Astrocyte of the spinal cord (primary cell): ENCODE measurements at regions not wholly inside any gene's neighbourhood (a gene's known extent, or its start where the extent isn't known, plus 50 kb on each side); places are given as distances from the start of the nearest gene placed in this dataset.

ENCODE experiments used
- DNase-seq: peaks from one replicate; pipeline ENCODE4 v3.0.0; 2011; ENCODE audit warnings: low read depth, low spot score
- H3K4me3 ChIP-seq: 2 replicates; pipeline ENCODE4 v1.5.1; 2011; ENCODE audit warnings: low read depth, mild to moderate bottlenecking, low read length, moderate library complexity
- in situ Hi-C: cut with HindIII; loops from 2 replicates; pipeline ENCODE4 v1.10.0; 2017; ENCODE audit warnings: low sequenced_read_pairs
- TF ChIP-seq, protein P1 (sequence below): IDR thresholded peaks from 2 replicates; pipeline ENCODE4 v1.5.1; 2012; ENCODE audit warnings: low read depth, mild to moderate bottlenecking, low read length, inconsistent platforms

DNA sequence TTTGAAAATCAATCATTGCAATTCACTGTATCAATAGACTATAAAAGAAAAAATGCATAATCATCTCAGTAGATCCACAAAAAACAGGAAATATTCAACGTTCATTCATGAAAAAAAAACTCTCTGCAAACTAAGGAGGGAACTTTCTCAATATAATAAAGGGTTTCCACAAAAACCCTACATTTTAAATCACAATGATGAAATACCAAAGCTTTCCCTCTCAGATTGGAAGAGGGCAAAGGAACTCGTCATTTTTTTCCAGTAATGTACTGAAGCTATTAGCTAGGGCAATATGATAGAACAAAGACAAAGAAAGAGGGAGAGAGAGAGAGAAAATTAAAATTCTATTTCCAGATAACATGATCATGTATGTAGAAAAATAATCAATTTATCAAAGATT, 167.1 kb upstream of the RBMS1 start:
- no peak overlapping the region for H3K4me3 ChIP-seq
- no peak for DNase-seq
- in situ Hi-C loops, result no loop called here
- TF ChIP-seq, protein P1, sequence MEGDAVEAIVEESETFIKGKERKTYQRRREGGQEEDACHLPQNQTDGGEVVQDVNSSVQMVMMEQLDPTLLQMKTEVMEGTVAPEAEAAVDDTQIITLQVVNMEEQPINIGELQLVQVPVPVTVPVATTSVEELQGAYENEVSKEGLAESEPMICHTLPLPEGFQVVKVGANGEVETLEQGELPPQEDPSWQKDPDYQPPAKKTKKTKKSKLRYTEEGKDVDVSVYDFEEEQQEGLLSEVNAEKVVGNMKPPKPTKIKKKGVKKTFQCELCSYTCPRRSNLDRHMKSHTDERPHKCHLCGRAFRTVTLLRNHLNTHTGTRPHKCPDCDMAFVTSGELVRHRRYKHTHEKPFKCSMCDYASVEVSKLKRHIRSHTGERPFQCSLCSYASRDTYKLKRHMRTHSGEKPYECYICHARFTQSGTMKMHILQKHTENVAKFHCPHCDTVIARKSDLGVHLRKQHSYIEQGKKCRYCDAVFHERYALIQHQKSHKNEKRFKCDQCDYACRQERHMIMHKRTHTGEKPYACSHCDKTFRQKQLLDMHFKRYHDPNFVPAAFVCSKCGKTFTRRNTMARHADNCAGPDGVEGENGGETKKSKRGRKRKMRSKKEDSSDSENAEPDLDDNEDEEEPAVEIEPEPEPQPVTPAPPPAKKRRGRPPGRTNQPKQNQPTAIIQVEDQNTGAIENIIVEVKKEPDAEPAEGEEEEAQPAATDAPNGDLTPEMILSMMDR, result no peak

DNA sequence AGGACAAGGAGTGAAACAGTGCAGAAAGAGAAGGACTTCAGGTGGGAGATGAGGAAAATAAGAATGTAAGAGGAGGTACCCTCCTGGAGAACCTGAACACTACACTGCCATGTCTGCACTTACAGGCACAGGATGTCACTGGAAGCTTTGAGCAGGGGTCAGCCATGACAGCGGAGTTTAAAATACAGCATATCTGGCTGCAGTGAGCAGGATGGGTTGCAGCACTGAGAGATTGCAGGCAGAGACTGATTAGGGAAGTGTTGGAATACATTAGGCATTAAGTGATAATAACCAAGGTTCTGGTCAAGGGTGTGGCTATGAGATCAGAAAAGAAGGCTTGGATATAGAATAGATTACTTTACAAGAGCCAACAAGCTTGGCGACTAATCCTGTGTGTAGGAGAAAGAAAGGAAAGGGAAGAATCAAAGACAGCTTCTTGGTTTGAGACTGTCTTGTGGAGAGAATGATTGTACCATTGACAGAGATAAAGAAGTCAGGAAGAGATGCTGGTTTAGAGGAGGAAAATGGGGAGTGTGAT, 171.1 kb upstream of the RBMS1 start:
- TF ChIP-seq, protein P1, result no peak
- DNase-seq, result no peak
- in situ Hi-C loops, result no loop called here
- H3K4me3 ChIP-seq, result no peak overlapping the region

DNA sequence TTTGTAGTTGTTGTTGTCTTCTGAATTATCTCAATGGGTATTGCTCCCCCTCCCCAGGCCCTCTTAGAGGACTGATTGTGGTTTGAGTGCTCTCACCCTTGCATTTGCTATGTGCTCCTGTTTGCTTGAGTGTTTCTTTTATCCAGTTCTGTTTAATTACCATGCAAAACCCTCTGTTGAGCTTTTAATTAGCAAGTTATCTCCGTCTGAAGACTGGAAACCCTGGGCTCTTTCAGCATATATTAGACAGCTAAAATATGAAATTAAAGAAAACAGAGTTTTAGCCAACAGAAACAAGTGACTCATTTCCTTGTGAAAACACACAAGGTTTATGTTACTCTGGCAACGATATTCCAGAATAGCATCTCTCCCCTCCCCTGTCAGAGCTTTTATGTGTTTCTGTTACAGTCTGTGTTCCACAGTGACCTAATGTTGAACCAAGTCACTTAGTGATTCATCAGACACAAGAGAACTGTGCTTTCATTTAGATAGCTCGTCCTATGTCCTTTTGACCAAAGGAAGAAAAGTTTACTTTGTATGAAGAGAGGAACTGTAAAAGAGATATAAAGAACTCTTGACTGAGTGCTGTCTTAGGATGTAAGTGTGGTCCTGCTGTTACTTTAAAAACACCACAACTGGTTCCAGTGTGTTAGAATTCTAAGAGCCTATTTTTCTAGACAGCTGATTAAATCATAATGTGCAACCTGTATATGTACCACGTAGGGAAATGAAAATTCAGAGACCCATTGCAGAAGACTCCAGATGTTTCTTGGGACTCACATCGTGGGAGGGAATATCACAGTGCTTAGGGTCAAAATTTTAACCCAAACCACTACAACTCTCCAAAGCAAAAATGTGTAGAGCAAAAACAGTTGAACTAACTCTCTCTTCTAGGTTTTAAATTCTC, 172.8 kb upstream of the RBMS1 start:
- DNase-seq, result peak; percentile 99
- TF ChIP-seq, protein P1, result no peak
- in situ Hi-C loops, result no loop called here
- H3K4me3 ChIP-seq, result no peak overlapping the region

DNA sequence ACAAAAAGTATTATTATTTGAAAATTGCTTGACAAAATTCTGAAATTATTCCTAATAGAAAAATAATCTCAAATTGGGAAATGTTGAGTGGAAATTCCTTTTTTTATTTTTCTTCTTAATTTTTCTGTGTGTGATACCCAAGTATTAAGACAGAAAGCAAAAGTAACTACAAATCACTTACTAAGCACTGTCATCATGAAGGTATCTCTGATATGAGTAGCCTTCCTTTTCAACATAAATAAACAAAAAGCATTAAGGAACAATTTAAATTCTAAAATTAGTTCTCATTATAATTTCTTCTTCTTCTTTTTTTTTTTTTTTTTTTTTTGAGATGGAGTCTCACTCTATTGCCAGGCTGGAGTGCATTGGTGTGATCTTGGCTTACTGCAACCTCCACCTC, 174.2 kb upstream of the RBMS1 start:
- in situ Hi-C loops, result no loop called here
- TF ChIP-seq, protein P1, result no peak
- no peak overlapping the region for H3K4me3 ChIP-seq
- DNase-seq, result no peak

DNA sequence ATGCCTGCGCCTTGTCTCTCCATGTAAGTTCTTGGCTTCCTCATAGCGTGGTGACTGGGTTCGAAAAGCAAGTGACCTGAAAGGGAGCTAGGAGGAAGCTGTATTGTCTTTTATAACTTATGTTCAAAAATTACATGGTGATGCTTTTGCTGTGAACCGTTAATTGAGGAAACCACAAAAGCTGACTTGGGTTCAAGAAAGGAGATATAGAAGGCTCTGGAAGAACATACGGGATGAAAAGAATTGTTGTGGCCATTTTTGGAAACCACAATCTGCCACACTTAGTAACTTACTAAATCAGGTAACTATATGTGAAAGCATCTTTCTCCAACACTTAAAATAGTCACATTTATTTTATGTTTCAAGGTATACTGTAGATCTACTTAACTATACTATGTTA, 177.0 kb upstream of the RBMS1 start:
- no peak for DNase-seq
- no peak overlapping the region for H3K4me3 ChIP-seq
- in situ Hi-C loops, result no loop called here
- TF ChIP-seq, protein P1, result no peak

DNA sequence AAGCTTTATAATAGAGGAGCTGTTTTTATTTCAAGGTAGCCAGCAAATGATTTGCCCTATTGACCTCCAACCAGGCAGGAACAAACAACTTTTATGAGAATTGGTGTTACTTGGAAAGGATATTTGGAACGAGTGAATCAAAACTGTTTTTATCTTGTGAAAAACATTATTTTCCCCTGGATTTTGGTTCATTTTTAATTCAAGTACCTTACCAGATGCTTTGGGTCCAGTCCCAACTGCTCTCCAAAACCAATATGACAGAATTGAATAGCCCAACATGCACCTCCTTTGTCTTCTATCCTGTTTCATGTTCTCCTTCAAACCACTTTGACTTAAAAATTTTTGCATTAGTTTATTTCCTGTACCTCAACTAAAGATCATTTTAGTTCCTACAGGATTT, 178.6 kb upstream of the RBMS1 start:
- H3K4me3 ChIP-seq, result no peak overlapping the region
- no peak for DNase-seq
- in situ Hi-C loops, result no loop called here
- TF ChIP-seq, protein P1, result no peak
